GM18870 (cell line): ENCODE measurements at regions not wholly inside any gene's neighbourhood (a gene's known extent, or its start where the extent isn't known, plus 50 kb on each side); places are given as distances from the start of the nearest gene placed in this dataset.

ENCODE experiments used
- ATAC-seq: cut with Tn5 transposase; IDR thresholded peaks from one replicate; pipeline ENCODE4 v1.9.1; 2021; ENCODE audit warnings: moderate library complexity; ENCODE audit not compliant: unreplicated experiment

GRCh38 chr13:84418041-84418440, 535.8 kb upstream of the SLITRK1 start:
- ATAC-seq: no peak

GRCh38 chr13:84417416-84417815, 535.1 kb upstream of the SLITRK1 start:
- no peak for ATAC-seq

GRCh38 chr13:84413016-84413415, 530.7 kb upstream of the SLITRK1 start:
- no peak for ATAC-seq

GRCh38 chr13:84405286-84405685, 523.0 kb upstream of the SLITRK1 start:
- no peak for ATAC-seq

- no peak for ATAC-seq
These were observed 518.4 kb upstream of the SLITRK1 start for GRCh38 chr13:84400706-84401105.

GRCh38 chr13:84399320-84400085, 517.2 kb upstream of the SLITRK1 start:
- no peak for ATAC-seq

- no peak for ATAC-seq
These were observed 511.8 kb upstream of the SLITRK1 start for GRCh38 chr13:84393981-84394625.

- no peak for ATAC-seq
These were observed 498.6 kb upstream of the SLITRK1 start for GRCh38 chr13:84380866-84381265.

GRCh38 chr13:84377106-84377505, 494.8 kb upstream of the SLITRK1 start:
- ATAC-seq: no peak

GRCh38 chr13:84366506-84366905, 484.2 kb upstream of the SLITRK1 start:
- no peak for ATAC-seq

- no peak for ATAC-seq
These were observed 480.5 kb upstream of the SLITRK1 start for GRCh38 chr13:84362777-84363176.

GRCh38 chr13:84360822-84361221, 478.5 kb upstream of the SLITRK1 start:
- no peak for ATAC-seq

- no peak for ATAC-seq
These were observed 476.3 kb upstream of the SLITRK1 start for GRCh38 chr13:84358601-84359000.

- no peak for ATAC-seq
These were observed 470.7 kb upstream of the SLITRK1 start for GRCh38 chr13:84352946-84353345.

GRCh38 chr13:84339456-84339855, 457.2 kb upstream of the SLITRK1 start:
- ATAC-seq: no peak

GRCh38 chr13:84332346-84332745, 450.1 kb upstream of the SLITRK1 start:
- no peak for ATAC-seq

GRCh38 chr13:84315527-84315926, 433.3 kb upstream of the SLITRK1 start:
- ATAC-seq: no peak

- no peak for ATAC-seq
These were observed 420.8 kb upstream of the SLITRK1 start for GRCh38 chr13:84303035-84303434.

- ATAC-seq: no peak
These were observed 415.0 kb upstream of the SLITRK1 start for GRCh38 chr13:84297251-84297650.

GRCh38 chr13:84296401-84296800, 414.1 kb upstream of the SLITRK1 start:
- no peak for ATAC-seq

GRCh38 chr13:84294576-84294975, 412.3 kb upstream of the SLITRK1 start:
- no peak for ATAC-seq

GRCh38 chr13:84290386-84290785, 408.1 kb upstream of the SLITRK1 start:
- ATAC-seq: no peak

- no peak for ATAC-seq
These were observed 396.9 kb upstream of the SLITRK1 start for GRCh38 chr13:84279166-84279565.
